Osteocyte (in vitro differentiated cells): ENCODE measurements at regions not wholly inside any gene's neighbourhood (a gene's known extent, or its start where the extent isn't known, plus 50 kb on each side); places are given as distances from the start of the nearest gene placed in this dataset.

Experiments used
- DNase-seq: peaks from one replicate; pipeline ENCODE4 v3.0.0; 2021; ENCODE audit warnings: mixed read lengths; ENCODE audit not compliant: unreplicated experiment; ENCODE audit errors: extremely low spot score
- H3K27ac Mint-ChIP-seq: one replicate; pipeline ENCODE4 v1.8.0; 2021; ENCODE audit warnings: mild to moderate bottlenecking, mixed read lengths; ENCODE audit not compliant: unreplicated experiment
- H3K27me3 Mint-ChIP-seq: one replicate; pipeline ENCODE4 v1.8.0; 2021; ENCODE audit warnings: mixed read lengths; ENCODE audit not compliant: unreplicated experiment
- H3K36me3 Mint-ChIP-seq: one replicate; pipeline ENCODE4 v1.8.0; 2021; ENCODE audit warnings: mixed read lengths; ENCODE audit not compliant: unreplicated experiment
- H3K4me1 Mint-ChIP-seq: one replicate; pipeline ENCODE4 v1.8.0; 2021; ENCODE audit warnings: mixed read lengths; ENCODE audit not compliant: unreplicated experiment
- H3K4me3 Mint-ChIP-seq: one replicate; pipeline ENCODE4 v1.8.0; 2021; ENCODE audit warnings: mild to moderate bottlenecking, moderate library complexity, mixed read lengths; ENCODE audit not compliant: unreplicated experiment
- H3K9me3 Mint-ChIP-seq: one replicate; pipeline ENCODE4 v1.8.0; 2021; ENCODE audit warnings: mixed read lengths; ENCODE audit not compliant: unreplicated experiment
- CTCF ChIP-seq: fragments of 200-600 bp; sonication (generic); IDR thresholded peaks from 2 replicates; pipeline ENCODE4 v1.5.0; 2021; ENCODE audit warnings: antibody characterized with exemption, mild to moderate bottlenecking, moderate library complexity

DNA sequence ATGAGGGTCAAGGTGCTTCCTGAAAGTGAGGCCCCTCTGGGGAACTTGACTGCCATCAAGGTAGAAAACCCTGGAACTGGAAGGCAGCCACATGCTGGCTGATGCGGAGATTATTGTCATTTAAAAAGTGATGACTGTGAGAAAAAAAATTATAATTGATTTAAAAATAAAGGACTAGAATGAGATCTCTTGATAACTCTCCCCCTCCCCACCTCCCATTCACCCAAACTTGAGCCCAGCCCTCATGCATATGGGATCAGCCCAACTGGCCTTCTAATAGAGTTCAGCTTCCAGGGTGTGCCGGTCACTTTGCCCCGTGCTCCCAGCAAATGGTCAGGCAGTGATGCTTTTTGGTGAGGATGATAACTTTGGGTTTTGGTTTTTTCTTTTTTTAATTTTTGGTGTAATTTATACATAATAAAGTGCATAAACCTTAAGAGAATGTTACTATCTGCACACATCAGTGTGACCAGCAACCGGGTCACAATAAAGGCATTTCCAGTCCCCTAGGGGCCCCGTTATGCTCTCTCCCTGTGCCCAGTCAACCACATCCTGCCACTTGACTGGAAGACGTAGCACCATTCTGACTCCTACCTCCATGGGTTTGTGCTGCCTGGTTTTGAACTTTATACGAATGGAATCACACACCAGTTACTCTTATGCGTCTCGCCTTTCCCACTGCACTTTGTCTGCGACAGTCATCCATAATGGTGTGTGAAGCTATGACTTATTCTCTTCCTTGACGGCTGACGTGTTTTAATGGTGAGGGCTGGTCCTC, 187.9 kb downstream of the USP12 start:
- H3K27me3 Mint-ChIP-seq = peaks cover 20% of the 10 kb centered on the region
- peaks cover 6% of the 10 kb centered on the region for H3K4me1 Mint-ChIP-seq
- TF ChIP-seq CTCF = no peak
- no peak overlapping the region for H3K27ac Mint-ChIP-seq
- H3K36me3 Mint-ChIP-seq = no peaks in the 10 kb centered on the region
- no peak overlapping the region for H3K4me3 Mint-ChIP-seq
- no peak for DNase-seq
- no peaks in the 10 kb centered on the region for H3K9me3 Mint-ChIP-seq

DNA sequence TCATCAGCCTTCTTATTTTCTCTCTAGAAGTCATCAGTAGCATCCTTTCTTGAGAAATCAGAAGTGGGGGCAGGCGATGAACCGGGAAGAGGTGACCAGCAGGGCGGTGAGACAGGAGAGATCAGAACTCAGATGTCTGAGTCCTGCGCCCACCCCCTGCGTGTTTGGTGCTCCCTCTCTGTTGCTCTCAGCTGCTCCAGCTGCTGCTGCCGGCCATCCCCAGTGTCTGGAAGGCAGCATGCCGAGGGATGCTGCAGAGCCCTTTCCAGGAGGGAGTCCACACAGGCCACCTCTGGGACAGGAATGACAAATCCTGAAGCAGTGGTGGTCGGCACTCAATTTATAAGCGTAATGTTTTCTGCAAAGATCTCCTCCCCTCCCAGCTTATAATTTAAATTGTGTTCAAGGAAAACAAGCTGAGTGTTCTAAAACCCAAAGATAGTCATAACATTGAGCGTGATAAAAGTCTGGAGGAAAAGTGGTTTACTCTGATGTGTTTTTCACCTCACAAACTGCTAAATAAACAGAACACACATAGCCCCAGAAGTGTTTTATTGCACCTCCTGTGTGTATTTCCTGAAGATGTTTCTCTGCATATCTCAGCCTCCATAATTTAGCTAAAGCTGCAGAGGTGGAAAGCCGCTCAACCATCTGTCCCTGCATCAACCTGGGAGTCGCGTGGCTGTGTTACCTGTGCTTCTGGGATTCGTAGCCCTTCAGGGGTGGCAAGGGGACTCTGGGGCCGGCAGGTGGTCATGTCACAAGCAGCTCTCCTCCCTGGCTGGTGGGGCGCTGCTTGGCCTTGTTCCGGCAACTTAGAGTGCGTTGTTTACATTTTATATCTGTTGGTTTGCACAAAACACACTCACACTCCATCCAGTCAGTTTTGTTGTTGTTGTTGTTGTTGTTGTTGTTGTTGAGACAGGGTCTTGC, 191.2 kb downstream of the USP12 start:
- peaks cover 40% of the 10 kb centered on the region for H3K27me3 Mint-ChIP-seq
- no peak overlapping the region for H3K27ac Mint-ChIP-seq
- H3K9me3 Mint-ChIP-seq = no peaks in the 10 kb centered on the region
- TF ChIP-seq CTCF = no peak
- DNase-seq = no peak
- H3K36me3 Mint-ChIP-seq = no peaks in the 10 kb centered on the region
- peaks cover 2% of the 10 kb centered on the region for H3K4me1 Mint-ChIP-seq
- H3K4me3 Mint-ChIP-seq = no peak overlapping the region

DNA sequence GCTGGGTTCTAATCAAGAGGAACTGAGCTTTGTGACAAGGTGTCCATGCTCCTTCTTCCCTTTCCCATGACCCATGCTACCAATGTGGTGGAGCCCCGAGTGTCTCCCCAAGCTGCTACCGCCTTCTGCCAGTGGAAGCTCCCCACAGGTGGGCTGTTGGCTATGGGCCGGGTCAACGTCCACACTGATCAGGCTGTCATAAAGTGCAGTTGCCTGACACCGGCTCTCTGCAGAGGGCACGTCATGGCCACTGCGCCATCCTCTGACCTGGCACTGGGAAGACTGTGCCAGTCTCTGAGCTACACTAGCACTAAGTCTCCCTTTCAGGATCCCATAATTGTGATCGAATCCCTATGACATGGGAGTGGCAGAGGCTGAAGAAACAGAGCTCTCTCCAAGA, 192.3 kb downstream of the USP12 start:
- Mint-ChIP-seq H3K4me3 (no peak overlapping the region), H3K9me3 (no peaks in the 10 kb centered on the region), H3K27ac (no peak overlapping the region), H3K27me3 (peaks cover 41% of the 10 kb centered on the region), H3K36me3 (no peaks in the 10 kb centered on the region), H3K4me1 (no peaks in the 10 kb centered on the region)
- no peak for DNase-seq
- no peak for TF ChIP-seq CTCF

- Mint-ChIP-seq H3K27me3 (peaks cover 48% of the 10 kb centered on the region), H3K9me3 (no peaks in the 10 kb centered on the region), H3K4me3 (no peak overlapping the region), H3K27ac (no peak overlapping the region), H3K4me1 (no peaks in the 10 kb centered on the region), H3K36me3 (no peaks in the 10 kb centered on the region)
- no peak for TF ChIP-seq CTCF
- DNase-seq = no peak
Measured at GRCh38 chr13:26978081-26978860, 193.3 kb downstream of the USP12 start.
